ENCODE measurements at regions not wholly inside any gene's neighbourhood (a gene's known extent, or its start where the extent isn't known, plus 50 kb on each side); places are given as distances from the start of the nearest gene placed in this dataset.

DNA sequence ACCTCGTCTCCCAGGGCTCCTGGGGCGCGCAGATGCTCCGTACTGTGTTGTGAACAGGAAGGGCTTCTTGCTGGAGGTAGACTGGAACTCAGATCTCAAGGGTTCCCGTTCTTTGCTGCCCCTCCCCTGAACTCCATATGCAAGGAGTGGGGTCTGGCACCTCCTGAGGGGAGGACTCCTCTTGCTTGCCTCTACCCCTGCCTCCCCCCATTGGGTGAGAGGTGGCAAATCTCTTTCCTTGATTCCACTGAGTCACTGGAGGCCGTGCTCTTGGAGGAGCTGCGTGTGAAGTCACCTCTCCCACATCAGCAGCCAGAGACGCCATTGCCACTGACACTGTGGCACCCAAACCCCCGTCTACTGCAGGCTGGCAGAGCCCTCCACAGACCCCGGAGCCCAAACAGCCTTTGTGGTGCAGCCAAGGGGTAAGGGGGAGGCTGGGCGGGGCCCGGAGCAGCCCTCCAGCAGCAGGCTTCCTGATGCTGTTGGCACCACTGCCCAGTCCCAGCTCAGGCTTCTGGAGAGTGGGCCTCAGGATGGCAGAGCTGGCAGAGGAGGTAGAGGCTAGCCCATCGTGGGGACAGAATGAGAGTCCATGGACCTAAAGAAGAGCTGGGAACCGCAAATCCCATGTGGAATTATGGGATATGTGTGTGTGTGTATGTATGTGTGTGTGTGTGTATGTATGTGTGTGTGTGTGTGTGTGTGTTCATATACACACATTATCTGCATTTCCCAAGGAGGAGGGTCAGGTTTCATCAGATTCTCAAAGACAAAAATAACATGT lies 104.9 kb upstream of the RUNX3 start:
- DNase-seq: peak; percentile 60

DNA sequence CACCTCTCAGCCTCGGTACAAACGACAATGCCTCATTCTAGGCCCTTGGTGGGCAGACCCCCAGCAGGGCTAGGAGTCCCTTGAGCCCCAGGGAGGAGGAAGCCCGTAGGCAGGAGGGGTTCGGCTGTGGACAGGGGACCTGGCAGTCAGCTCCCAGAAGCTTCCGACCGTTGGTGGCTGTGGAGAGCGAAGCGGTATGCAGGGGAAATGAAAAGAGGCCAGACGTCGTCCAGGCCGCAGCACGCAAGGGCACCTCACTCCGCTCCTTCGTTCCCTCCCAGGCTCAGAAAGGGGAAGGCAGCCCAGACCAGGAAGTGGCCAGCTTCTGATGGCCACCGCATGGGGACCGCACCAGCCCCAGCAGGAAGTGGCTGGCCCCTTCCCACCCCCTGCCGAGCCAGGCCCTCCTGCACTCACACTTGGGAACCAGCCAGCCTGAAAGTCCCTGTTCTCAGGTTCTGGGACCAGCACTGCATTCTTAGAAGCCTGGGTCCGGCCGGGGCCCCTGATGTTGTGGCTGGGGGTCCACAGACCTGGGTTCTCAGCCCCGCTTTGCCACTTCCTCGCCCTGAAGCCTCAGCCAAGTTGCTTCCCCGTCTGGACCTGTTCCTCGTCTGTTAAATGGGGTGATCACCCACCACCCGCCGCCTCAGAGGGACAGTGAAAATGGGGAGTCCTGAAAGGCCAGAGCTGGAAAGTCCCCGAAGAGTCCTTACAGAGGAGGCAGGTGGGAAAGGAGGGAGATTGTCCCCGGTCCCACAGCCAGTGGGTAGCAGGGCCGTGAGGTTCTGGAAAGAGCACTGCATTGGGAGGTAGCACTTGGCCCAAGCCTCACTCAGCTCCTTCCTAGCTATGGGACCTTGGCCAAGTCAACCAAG lies 104.0 kb upstream of the RUNX3 start:
- DNase-seq: peak; percentile 54

- no peak for DNase-seq
These were observed 103.2 kb upstream of the RUNX3 start for GRCh38 chr1:25033030-25033827.

- peak; percentile 55 for DNase-seq
These were observed 102.0 kb upstream of the RUNX3 start for GRCh38 chr1:25031966-25032667.

- DNase-seq: peak; percentile 80
These were observed 101.5 kb upstream of the RUNX3 start for GRCh38 chr1:25031601-25031965.

- DNase-seq: peak; percentile 87
These were observed 100.9 kb upstream of the RUNX3 start for GRCh38 chr1:25030674-25031589.

GRCh38 chr1:25030012-25030411 lies 99.9 kb upstream of the RUNX3 start:
- DNase-seq: no peak

- DNase-seq: peak; percentile 76
These were observed 99.0 kb upstream of the RUNX3 start for GRCh38 chr1:25028907-25029599.

GRCh38 chr1:25028587-25028906 lies 98.5 kb upstream of the RUNX3 start:
- no peak for DNase-seq

GRCh38 chr1:25027822-25028586 lies 97.9 kb upstream of the RUNX3 start:
- no peak for DNase-seq

- DNase-seq: no peak
These were observed 96.8 kb upstream of the RUNX3 start for GRCh38 chr1:25026730-25027450.

DNA sequence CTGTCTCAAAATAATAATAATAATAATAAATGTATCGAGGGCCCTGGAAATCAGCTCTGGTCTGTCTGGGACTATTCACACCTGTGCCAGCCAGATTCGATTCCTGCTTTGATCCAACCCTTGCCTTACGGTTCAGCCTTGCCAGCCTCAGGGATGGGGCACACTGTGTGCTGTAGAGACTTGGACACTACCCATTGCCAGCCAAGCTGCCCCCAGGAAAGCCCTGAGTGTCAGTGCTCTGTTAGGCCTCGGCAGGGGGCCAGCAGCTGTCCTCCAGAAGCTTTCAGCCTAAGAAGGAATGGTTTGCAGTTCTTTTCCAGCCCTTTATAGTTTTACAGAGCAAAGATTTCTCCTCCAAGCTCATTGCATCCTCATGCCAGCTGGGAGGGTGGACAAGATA lies 96.2 kb upstream of the RUNX3 start:
- no peak for DNase-seq

GRCh38 chr1:25024615-25025350 lies 94.7 kb upstream of the RUNX3 start:
- DNase-seq: no peak

- peak; percentile 64 for DNase-seq
These were observed 93.8 kb upstream of the RUNX3 start for GRCh38 chr1:25023826-25024225.

GRCh38 chr1:25023190-25023578 lies 93.1 kb upstream of the RUNX3 start:
- DNase-seq: no peak

GRCh38 chr1:25022361-25023189 lies 92.5 kb upstream of the RUNX3 start:
- peak; percentile 95 for DNase-seq

- DNase-seq: no peak
These were observed 91.6 kb upstream of the RUNX3 start for GRCh38 chr1:25021591-25022215.

Measured in stimulated activated CD8-positive, alpha-beta memory T cell treated with anti-CD3 and anti-CD28 coated beads, Interleukin-4, amount 100 ng/mL, for 48 hours (primary cell).